Neural cell (in vitro differentiated cells): ENCODE measurements at regions not wholly inside any gene's neighbourhood (a gene's known extent, or its start where the extent isn't known, plus 50 kb on each side); places are given as distances from the start of the nearest gene placed in this dataset.

Experiments
- H2AFZ ChIP-seq: fragments of 200-600, 300-800 bp; sonication (generic), shearing (Covaris generic); 2 replicates; pipeline ENCODE4 v1.6.0; 2014; ENCODE audit warnings: low read depth, mild to moderate bottlenecking, antibody characterized with exemption, low read length, moderate library complexity
- H3F3A ChIP-seq: fragments of 200-600 bp; shearing (Covaris generic); 2 replicates; pipeline ENCODE4 v1.6.1; 2016; ENCODE audit warnings: mild to moderate bottlenecking, moderate library complexity, mixed read lengths, antibody characterized with exemption, low read length; ENCODE audit not compliant: insufficient read depth, poor library complexity, severe bottlenecking
- H3K27ac ChIP-seq: fragments of 200-600, 300-800 bp; sonication (generic), shearing (Covaris generic); 2 replicates; pipeline ENCODE4 v1.5.1; 2014; ENCODE audit warnings: mild to moderate bottlenecking, low read length, moderate library complexity
- H3K27me3 ChIP-seq: fragments of 300-800, 200-600 bp; sonication (generic), shearing (Covaris generic); 2 replicates; pipeline ENCODE4 v1.6.0; 2014; ENCODE audit warnings: mild to moderate bottlenecking, low read depth, low read length, moderate library complexity; ENCODE audit not compliant: insufficient read depth
- H3K36me3 ChIP-seq: fragments of 300-800, 200-600 bp; sonication (generic), shearing (Covaris generic); 2 replicates; pipeline ENCODE4 v1.5.1; 2014; ENCODE audit warnings: mild to moderate bottlenecking, antibody characterized with exemption, low read length, moderate library complexity; ENCODE audit not compliant: insufficient read depth
- H3K4me2 ChIP-seq: fragments of 300-800, 200-600 bp; sonication (generic), shearing (Covaris generic); 2 replicates; pipeline ENCODE4 v1.6.0; 2014; ENCODE audit warnings: mild to moderate bottlenecking, low read length
- H3K4me3 ChIP-seq: fragments of 300-800, 200-600 bp; sonication (generic), shearing (Covaris generic); 2 replicates; pipeline ENCODE4 v1.5.1; 2014; ENCODE audit warnings: mild to moderate bottlenecking, low read length, moderate library complexity
- H3K79me2 ChIP-seq: fragments of 200-600 bp; shearing (Covaris generic); replicated peaks from 2 replicates; pipeline ENCODE4 v1.6.0; 2014; ENCODE audit warnings: mild to moderate bottlenecking, low read length, moderate library complexity; ENCODE audit not compliant: insufficient read depth
- H3K9ac ChIP-seq: fragments of 300-800, 200-600 bp; sonication (generic), shearing (Covaris generic); 2 replicates; pipeline ENCODE4 v1.6.1; 2016; ENCODE audit warnings: mild to moderate bottlenecking, low read length, mixed read lengths
- H3K9me2 ChIP-seq: fragments of 200-600 bp; shearing (Covaris generic); 2 replicates; pipeline ENCODE4 v1.6.1; 2016; ENCODE audit warnings: mild to moderate bottlenecking, low read length, mixed read lengths; ENCODE audit not compliant: insufficient read depth
- H3K9me3 ChIP-seq: fragments of 200-600, 300-800 bp; sonication (generic), shearing (Covaris generic); 2 replicates; pipeline ENCODE4 v1.6.1; 2016; ENCODE audit warnings: mild to moderate bottlenecking, mixed run types, low read length, moderate library complexity, mixed read lengths
- H4K20me1 ChIP-seq: fragments of 200-600 bp; shearing (Covaris generic); 2 replicates; pipeline ENCODE4 v1.6.1; 2016; ENCODE audit warnings: mild to moderate bottlenecking, mixed run types; ENCODE audit not compliant: insufficient read depth
- EP300 ChIP-seq: fragments of 450-650 bp; conservative IDR thresholded peaks from 2 replicates; pipeline ENCODE4 v1.6.1; 2014; ENCODE audit warnings: antibody characterized with exemption, mild to moderate bottlenecking, moderate library complexity; ENCODE audit not compliant: poor library complexity, severe bottlenecking
- EZH2 ChIP-seq: fragments of 200-600, 300-800 bp; shearing (Covaris generic), sonication (generic); IDR thresholded peaks from 2 replicates; pipeline ENCODE4 v1.6.1; 2014; ENCODE audit warnings: antibody characterized with exemption, low read length, borderline replicate concordance, mild to moderate bottlenecking; ENCODE audit not compliant: insufficient read depth, poor library complexity, severe bottlenecking
- MXI1 ChIP-seq: fragments of 450-650 bp; conservative IDR thresholded peaks from 2 replicates; pipeline ENCODE4 v1.6.1; 2014; ENCODE audit warnings: antibody characterized with exemption, mild to moderate bottlenecking; ENCODE audit not compliant: poor library complexity, severe bottlenecking
- POLR2AphosphoS5 ChIP-seq: IDR thresholded peaks from 2 replicates; pipeline ENCODE4 v1.6.1; 2012
- RAD21 ChIP-seq: fragments of 450-650 bp; conservative IDR thresholded peaks from 2 replicates; pipeline ENCODE4 v1.6.1; 2014; ENCODE audit warnings: antibody characterized with exemption, mild to moderate bottlenecking, moderate library complexity
- SMC3 ChIP-seq: fragments of 450-650 bp; conservative IDR thresholded peaks from 2 replicates; pipeline ENCODE4 v1.6.1; 2014; ENCODE audit warnings: antibody characterized with exemption, mild to moderate bottlenecking, moderate library complexity; ENCODE audit not compliant: poor library complexity
- TAF1 ChIP-seq: IDR thresholded peaks from 2 replicates; pipeline ENCODE4 v1.6.1; 2012; ENCODE audit warnings: low read depth
- TF ChIP-seq, protein P1 (sequence below): IDR thresholded peaks from 2 replicates; pipeline ENCODE4 v1.6.1; 2012; ENCODE audit warnings: borderline replicate concordance
- TF ChIP-seq, protein P2 (sequence below): fragments of 450-650 bp; IDR thresholded peaks from 2 replicates; pipeline ENCODE4 v1.5.1; 2014; ENCODE audit warnings: antibody characterized with exemption, mild to moderate bottlenecking, moderate library complexity; ENCODE audit not compliant: poor library complexity, severe bottlenecking

DNA sequence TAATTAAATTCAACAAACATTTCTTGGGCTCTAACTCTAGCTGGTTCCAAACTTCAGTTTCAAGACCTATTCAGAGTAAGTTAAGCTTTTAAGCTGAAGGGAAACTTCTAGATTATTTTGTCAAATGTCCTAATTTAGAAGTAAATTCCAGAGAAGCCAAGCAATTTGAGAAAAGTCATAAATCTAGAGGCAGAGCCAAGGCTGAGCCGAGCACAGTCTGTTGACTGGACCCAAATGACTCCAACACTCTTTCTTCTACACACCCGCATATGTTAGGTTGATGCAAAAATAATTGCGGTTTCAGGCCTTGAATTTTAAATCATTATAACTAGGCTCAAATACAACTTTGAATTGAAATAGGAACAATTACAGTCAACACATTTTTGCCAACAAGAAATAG lies 319.7 kb downstream of the NFIB start:
- Histone ChIP-seq H3K9me3 (no peaks in the 10 kb centered on the region), H2AFZ (no peak overlapping the region), H3K9me2 (no peaks in the 10 kb centered on the region), H3K79me2 (no peaks in the 10 kb centered on the region), H3K4me2 (no peak overlapping the region), H3K27me3 (no peaks in the 10 kb centered on the region), H3K4me3 (no peak overlapping the region), H3K27ac (no peak overlapping the region), H3K9ac (no peak overlapping the region), H4K20me1 (no peaks in the 10 kb centered on the region), H3F3A (no peaks in the 10 kb centered on the region), H3K36me3 (no peaks in the 10 kb centered on the region)
- no peak for TF ChIP-seq RAD21
- no peak for TF ChIP-seq POLR2AphosphoS5
- TF ChIP-seq, protein P1, sequence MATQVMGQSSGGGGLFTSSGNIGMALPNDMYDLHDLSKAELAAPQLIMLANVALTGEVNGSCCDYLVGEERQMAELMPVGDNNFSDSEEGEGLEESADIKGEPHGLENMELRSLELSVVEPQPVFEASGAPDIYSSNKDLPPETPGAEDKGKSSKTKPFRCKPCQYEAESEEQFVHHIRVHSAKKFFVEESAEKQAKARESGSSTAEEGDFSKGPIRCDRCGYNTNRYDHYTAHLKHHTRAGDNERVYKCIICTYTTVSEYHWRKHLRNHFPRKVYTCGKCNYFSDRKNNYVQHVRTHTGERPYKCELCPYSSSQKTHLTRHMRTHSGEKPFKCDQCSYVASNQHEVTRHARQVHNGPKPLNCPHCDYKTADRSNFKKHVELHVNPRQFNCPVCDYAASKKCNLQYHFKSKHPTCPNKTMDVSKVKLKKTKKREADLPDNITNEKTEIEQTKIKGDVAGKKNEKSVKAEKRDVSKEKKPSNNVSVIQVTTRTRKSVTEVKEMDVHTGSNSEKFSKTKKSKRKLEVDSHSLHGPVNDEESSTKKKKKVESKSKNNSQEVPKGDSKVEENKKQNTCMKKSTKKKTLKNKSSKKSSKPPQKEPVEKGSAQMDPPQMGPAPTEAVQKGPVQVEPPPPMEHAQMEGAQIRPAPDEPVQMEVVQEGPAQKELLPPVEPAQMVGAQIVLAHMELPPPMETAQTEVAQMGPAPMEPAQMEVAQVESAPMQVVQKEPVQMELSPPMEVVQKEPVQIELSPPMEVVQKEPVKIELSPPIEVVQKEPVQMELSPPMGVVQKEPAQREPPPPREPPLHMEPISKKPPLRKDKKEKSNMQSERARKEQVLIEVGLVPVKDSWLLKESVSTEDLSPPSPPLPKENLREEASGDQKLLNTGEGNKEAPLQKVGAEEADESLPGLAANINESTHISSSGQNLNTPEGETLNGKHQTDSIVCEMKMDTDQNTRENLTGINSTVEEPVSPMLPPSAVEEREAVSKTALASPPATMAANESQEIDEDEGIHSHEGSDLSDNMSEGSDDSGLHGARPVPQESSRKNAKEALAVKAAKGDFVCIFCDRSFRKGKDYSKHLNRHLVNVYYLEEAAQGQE = no peak
- TF ChIP-seq EZH2 = no peak

DNA sequence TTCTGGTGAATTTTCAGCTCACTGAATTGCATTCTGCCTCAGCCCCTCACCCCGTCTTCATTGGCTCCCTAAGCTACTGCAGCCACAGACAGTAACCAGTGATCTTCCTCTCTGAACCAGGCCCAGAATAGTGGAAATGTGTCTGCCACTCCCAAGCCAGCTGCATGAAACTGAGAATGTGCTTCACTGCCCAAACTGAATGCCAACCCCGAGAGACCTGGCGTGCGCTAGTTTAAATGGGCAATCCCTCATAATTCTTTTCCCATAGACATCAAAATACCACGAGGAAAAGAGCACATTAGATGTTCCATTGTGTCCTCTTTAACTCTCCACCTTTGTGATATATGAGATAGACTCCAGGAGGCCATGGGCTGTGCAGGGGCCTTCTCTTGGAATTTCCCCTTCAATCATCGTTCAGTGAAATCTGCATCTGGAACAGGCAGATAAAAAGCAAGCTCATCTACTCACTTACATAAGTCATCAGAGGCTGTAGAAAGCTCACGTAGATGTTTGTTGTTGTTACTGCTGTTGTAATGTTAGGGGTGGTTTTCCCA lies 320.2 kb downstream of the NFIB start:
- H3K9me2 ChIP-seq = no peaks in the 10 kb centered on the region
- H3K9ac ChIP-seq = no peak overlapping the region
- no peaks in the 10 kb centered on the region for H3K36me3 ChIP-seq
- no peak overlapping the region for H3K4me2 ChIP-seq
- no peaks in the 10 kb centered on the region for H3K9me3 ChIP-seq
- no peaks in the 10 kb centered on the region for H3K79me2 ChIP-seq
- H2AFZ ChIP-seq = no peak overlapping the region
- no peak overlapping the region for H3K27ac ChIP-seq
- no peaks in the 10 kb centered on the region for H3F3A ChIP-seq
- H3K27me3 ChIP-seq = no peaks in the 10 kb centered on the region
- H4K20me1 ChIP-seq = no peaks in the 10 kb centered on the region
- TF ChIP-seq MXI1 = no peak
- TF ChIP-seq, protein P1 = no peak
- TF ChIP-seq, protein P2, sequence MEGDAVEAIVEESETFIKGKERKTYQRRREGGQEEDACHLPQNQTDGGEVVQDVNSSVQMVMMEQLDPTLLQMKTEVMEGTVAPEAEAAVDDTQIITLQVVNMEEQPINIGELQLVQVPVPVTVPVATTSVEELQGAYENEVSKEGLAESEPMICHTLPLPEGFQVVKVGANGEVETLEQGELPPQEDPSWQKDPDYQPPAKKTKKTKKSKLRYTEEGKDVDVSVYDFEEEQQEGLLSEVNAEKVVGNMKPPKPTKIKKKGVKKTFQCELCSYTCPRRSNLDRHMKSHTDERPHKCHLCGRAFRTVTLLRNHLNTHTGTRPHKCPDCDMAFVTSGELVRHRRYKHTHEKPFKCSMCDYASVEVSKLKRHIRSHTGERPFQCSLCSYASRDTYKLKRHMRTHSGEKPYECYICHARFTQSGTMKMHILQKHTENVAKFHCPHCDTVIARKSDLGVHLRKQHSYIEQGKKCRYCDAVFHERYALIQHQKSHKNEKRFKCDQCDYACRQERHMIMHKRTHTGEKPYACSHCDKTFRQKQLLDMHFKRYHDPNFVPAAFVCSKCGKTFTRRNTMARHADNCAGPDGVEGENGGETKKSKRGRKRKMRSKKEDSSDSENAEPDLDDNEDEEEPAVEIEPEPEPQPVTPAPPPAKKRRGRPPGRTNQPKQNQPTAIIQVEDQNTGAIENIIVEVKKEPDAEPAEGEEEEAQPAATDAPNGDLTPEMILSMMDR = no peak
- TF ChIP-seq RAD21 = no peak
- TF ChIP-seq EZH2 = no peak
- TF ChIP-seq EP300 = no peak
- no peak for TF ChIP-seq TAF1
- no peak for TF ChIP-seq SMC3
- TF ChIP-seq POLR2AphosphoS5 = no peak
- H3K4me3 ChIP-seq = no peak overlapping the region
